Parathyroid adenoma (tissue), 2 donors: ENCODE measurements at regions not wholly inside any gene's neighbourhood (a gene's known extent, or its start where the extent isn't known, plus 50 kb on each side); places are given as distances from the start of the nearest gene placed in this dataset.

Source experiments
- H2AFZ ChIP-seq: fragments of 300-600 bp; sonication (generic); one replicate; pipeline ENCODE4 v1.7.0; 2017; ENCODE audit warnings: antibody characterized with exemption, mild to moderate bottlenecking
- H3K27ac ChIP-seq: fragments of 300-600 bp; sonication (generic); one replicate; pipeline ENCODE4 v1.7.0; 2017
- H3K27me3 ChIP-seq: fragments of 300-600 bp; sonication (generic); one replicate; pipeline ENCODE4 v1.7.0; 2017; ENCODE audit warnings: low read length; ENCODE audit not compliant: control insufficient read depth, insufficient read depth
- H3K36me3 ChIP-seq: fragments of 300-600 bp; sonication (generic); one replicate; pipeline ENCODE4 v1.7.0; 2017; ENCODE audit warnings: low read length; ENCODE audit not compliant: control insufficient read depth, insufficient read depth
- H3K4me1 ChIP-seq: fragments of 300-600 bp; sonication (generic); one replicate; pipeline ENCODE4 v1.7.0; 2017; ENCODE audit warnings: control low read depth
- H3K4me2 ChIP-seq: fragments of 300-600 bp; sonication (generic); one replicate; pipeline ENCODE4 v1.7.0; 2017; ENCODE audit warnings: low read length
- H3K4me3 ChIP-seq: fragments of 300-600 bp; sonication (generic); one replicate; pipeline ENCODE4 v1.7.0; 2017; ENCODE audit warnings: low read depth, low read length
- H3K79me2 ChIP-seq: fragments of 300-600 bp; sonication (generic); one replicate; pipeline ENCODE4 v1.7.0; 2017; ENCODE audit warnings: control low read depth
- H3K9ac ChIP-seq: fragments of 300-600 bp; sonication (generic); one replicate; pipeline ENCODE4 v1.7.0; 2017; ENCODE audit warnings: mild to moderate bottlenecking
- H3K9me3 ChIP-seq: fragments of 300-600 bp; sonication (generic); one replicate; pipeline ENCODE4 v1.7.0; 2017; ENCODE audit warnings: low read length; ENCODE audit not compliant: control insufficient read depth
- TF ChIP-seq, protein P1 (sequence below): fragments of 300-600 bp; sonication (generic); IDR thresholded peaks from one replicate; pipeline ENCODE4 v1.7.0; 2017; ENCODE audit warnings: antibody characterized with exemption, mild to moderate bottlenecking
- donor health status: primary hyperparathyroidism.

DNA sequence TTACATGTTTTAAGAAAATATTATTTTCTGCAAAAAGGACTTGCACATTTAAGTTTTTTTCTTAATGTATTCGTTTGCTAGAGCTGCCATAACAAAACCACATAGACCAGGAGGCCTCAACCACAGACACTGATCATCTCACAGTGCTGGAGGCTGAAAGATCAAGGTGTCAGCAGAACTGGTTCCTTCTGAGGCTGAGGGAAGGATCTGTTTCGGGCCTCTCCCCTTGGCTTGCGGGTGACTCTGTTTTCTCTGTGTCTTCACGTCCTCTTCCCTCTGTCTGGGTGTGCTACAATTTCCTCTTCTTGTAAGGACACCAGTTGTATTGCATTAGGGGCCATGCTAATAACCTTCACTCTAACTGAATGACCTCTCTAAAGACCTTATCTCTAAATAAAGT, 364.2 kb downstream of the IRS2 start:
- H3K4me2 ChIP-seq, result no peak overlapping the region
- no peak overlapping the region for H3K27ac ChIP-seq
- TF ChIP-seq, protein P1, sequence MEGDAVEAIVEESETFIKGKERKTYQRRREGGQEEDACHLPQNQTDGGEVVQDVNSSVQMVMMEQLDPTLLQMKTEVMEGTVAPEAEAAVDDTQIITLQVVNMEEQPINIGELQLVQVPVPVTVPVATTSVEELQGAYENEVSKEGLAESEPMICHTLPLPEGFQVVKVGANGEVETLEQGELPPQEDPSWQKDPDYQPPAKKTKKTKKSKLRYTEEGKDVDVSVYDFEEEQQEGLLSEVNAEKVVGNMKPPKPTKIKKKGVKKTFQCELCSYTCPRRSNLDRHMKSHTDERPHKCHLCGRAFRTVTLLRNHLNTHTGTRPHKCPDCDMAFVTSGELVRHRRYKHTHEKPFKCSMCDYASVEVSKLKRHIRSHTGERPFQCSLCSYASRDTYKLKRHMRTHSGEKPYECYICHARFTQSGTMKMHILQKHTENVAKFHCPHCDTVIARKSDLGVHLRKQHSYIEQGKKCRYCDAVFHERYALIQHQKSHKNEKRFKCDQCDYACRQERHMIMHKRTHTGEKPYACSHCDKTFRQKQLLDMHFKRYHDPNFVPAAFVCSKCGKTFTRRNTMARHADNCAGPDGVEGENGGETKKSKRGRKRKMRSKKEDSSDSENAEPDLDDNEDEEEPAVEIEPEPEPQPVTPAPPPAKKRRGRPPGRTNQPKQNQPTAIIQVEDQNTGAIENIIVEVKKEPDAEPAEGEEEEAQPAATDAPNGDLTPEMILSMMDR, result no peak
- no peaks in the 10 kb centered on the region for H3K79me2 ChIP-seq
- no peak overlapping the region for H3K4me3 ChIP-seq
- no peak overlapping the region for H2AFZ ChIP-seq
- H3K4me1 ChIP-seq, result no peaks in the 10 kb centered on the region
- H3K27me3 ChIP-seq, result no peaks in the 10 kb centered on the region
- no peaks in the 10 kb centered on the region for H3K36me3 ChIP-seq
- H3K9ac ChIP-seq, result no peak overlapping the region
- no peaks in the 10 kb centered on the region for H3K9me3 ChIP-seq

DNA sequence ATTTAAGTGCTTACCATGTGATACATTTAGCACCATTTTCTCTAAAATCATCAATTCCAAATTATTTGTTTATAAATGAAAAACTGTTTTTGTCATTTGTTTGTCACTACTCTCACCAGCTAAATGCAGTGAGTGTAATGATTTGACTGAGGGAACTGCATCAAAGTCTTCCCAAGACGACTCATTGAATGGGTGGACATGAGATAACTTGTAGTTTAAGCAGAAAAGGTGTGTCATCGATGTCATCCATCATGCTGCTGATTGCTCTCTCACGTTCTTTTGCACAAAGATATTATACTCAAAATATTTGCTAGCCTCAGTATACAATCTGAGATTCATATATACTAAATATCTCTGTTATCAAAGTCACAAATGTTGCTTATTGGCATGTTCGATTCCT, 366.5 kb downstream of the IRS2 start:
- H3K9me3 ChIP-seq, result no peaks in the 10 kb centered on the region
- no peak overlapping the region for H3K9ac ChIP-seq
- no peaks in the 10 kb centered on the region for H3K79me2 ChIP-seq
- H3K27ac ChIP-seq, result no peak overlapping the region
- no peak overlapping the region for H2AFZ ChIP-seq
- H3K27me3 ChIP-seq, result no peaks in the 10 kb centered on the region
- H3K4me1 ChIP-seq, result no peaks in the 10 kb centered on the region
- TF ChIP-seq, protein P1, result no peak
- H3K4me2 ChIP-seq, result no peak overlapping the region
- no peak overlapping the region for H3K4me3 ChIP-seq
- no peaks in the 10 kb centered on the region for H3K36me3 ChIP-seq

DNA sequence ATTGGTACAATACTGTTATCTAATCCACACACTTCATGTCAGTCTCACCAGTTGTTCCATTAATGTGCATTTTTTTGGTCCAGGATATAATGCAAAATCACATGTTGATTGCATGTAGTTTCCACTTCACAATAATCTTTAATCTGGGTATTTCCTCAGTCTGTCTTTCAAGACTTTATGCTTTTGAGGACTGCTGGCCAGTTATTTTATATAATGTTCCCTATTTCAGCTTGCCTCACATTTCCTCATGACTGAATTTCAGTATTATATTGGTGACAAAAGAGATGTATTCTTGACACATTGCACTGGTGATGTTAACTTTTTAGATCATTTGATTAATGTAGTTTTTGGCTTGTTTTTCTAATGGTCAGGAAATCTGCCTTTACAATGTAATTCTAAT, 368.3 kb downstream of the IRS2 start:
- H3K4me3 ChIP-seq, result no peak overlapping the region
- H3K36me3 ChIP-seq, result no peaks in the 10 kb centered on the region
- H2AFZ ChIP-seq, result no peak overlapping the region
- no peaks in the 10 kb centered on the region for H3K79me2 ChIP-seq
- no peak overlapping the region for H3K27ac ChIP-seq
- H3K4me2 ChIP-seq, result no peak overlapping the region
- no peaks in the 10 kb centered on the region for H3K27me3 ChIP-seq
- H3K9ac ChIP-seq, result no peak overlapping the region
- H3K9me3 ChIP-seq, result no peaks in the 10 kb centered on the region
- TF ChIP-seq, protein P1, result no peak
- no peaks in the 10 kb centered on the region for H3K4me1 ChIP-seq

DNA sequence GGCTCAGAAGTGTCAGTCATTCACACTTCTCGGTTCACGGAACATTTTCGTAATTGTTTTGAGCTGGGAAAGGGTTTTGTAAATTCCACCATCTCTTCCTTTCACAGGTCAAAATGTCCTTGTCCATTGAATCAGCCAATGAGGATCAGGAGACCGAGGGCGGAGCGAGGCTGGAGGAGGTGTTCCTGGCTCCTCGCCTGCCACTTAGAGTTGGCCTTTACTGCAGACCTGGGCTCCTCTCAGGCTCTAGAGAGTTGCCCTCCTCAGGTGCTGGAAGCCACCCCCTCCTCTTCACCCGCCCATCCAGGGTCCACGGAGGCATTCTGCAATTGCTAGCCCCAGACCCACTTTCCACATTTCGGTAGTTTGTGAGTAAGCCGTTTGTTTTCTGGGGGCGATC, 370.4 kb downstream of the IRS2 start:
- TF ChIP-seq, protein P1, result no peak
- no peak overlapping the region for H3K9ac ChIP-seq
- H3K4me3 ChIP-seq, result no peak overlapping the region
- no peaks in the 10 kb centered on the region for H3K4me1 ChIP-seq
- no peaks in the 10 kb centered on the region for H3K9me3 ChIP-seq
- no peaks in the 10 kb centered on the region for H3K36me3 ChIP-seq
- H3K27ac ChIP-seq, result no peak overlapping the region
- no peak overlapping the region for H2AFZ ChIP-seq
- no peaks in the 10 kb centered on the region for H3K79me2 ChIP-seq
- H3K4me2 ChIP-seq, result no peak overlapping the region
- no peaks in the 10 kb centered on the region for H3K27me3 ChIP-seq

DNA sequence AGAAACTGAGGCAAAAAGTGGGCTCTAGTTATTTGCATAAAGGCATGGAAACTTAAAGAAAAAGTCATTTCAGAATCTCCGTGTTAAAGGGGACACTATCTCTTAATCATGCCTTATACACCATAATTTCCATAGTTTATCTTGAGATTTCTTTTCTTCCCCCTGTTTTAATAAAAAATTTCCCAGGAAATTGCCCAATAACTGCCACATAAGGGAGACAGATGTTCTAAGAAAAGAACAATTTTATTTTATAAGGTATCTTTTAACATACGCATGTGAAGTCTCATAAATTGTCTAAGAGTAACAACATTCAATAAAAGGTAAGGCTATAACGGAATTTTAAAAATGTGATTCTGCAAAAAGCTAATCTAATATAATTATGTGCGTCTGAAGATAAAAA, 371.3 kb downstream of the IRS2 start:
- Histone ChIP-seq H3K36me3 (no peaks in the 10 kb centered on the region), H3K79me2 (no peaks in the 10 kb centered on the region), H3K4me1 (no peaks in the 10 kb centered on the region), H2AFZ (no peak overlapping the region), H3K4me2 (no peak overlapping the region), H3K4me3 (no peak overlapping the region), H3K27ac (no peak overlapping the region), H3K9me3 (no peaks in the 10 kb centered on the region), H3K27me3 (no peaks in the 10 kb centered on the region), H3K9ac (no peak overlapping the region)
- TF ChIP-seq, protein P1, result no peak
